GM12878 (cell line): ENCODE measurements at regions not wholly inside any gene's neighbourhood (a gene's known extent, or its start where the extent isn't known, plus 50 kb on each side); places are given as distances from the start of the nearest gene placed in this dataset.

Experiments
- ATF2 ChIP-seq: IDR thresholded peaks from 2 replicates; pipeline ENCODE4 v1.6.1; 2012; ENCODE audit warnings: low read length, inconsistent platforms
- EZH2 ChIP-seq: IDR thresholded peaks from 2 replicates; pipeline ENCODE4 v1.6.1; 2012; ENCODE audit warnings: low read depth, mild to moderate bottlenecking, control low read depth, inconsistent platforms, low read length, borderline replicate concordance; ENCODE audit not compliant: control insufficient read depth
- GATAD2B ChIP-seq: fragments of 450-650 bp; conservative IDR thresholded peaks from 2 replicates; pipeline ENCODE4 v1.6.1; 2017; ENCODE audit warnings: low read depth, mild to moderate bottlenecking, moderate library complexity
- PAX8 ChIP-seq: fragments of 450-650 bp; IDR thresholded peaks from 2 replicates; pipeline ENCODE4 v1.6.1; 2017; ENCODE audit warnings: mild to moderate bottlenecking, moderate library complexity
- POLR2AphosphoS5 ChIP-seq: IDR thresholded peaks from 2 replicates; pipeline ENCODE4 v1.6.1; 2011; ENCODE audit warnings: mild to moderate bottlenecking, low read length, inconsistent platforms
- PRDM15 ChIP-seq: fragments of 450-650 bp; formaldehyde crosslinking; IDR thresholded peaks from 2 replicates; pipeline ENCODE4 v1.4.0; 2020; ENCODE audit warnings: mild to moderate bottlenecking, moderate library complexity
- RELB ChIP-seq: fragments of 450-650 bp; IDR thresholded peaks from 2 replicates; pipeline ENCODE4 v1.6.1; 2017; ENCODE audit warnings: low read depth, mild to moderate bottlenecking, moderate library complexity
- SMARCA5 ChIP-seq: fragments of 450-650 bp; IDR thresholded peaks from 2 replicates; pipeline ENCODE4 v1.6.1; 2017; ENCODE audit warnings: mild to moderate bottlenecking
- TF ChIP-seq, protein P1 (sequence below): fragments of 150-350 bp; IDR thresholded peaks from 2 replicates; pipeline ENCODE4 v1.6.1; 2016; ENCODE audit warnings: low read depth, low read length
- TF ChIP-seq, protein P2 (sequence below): fragments of 450-650 bp; IDR thresholded peaks from 2 replicates; pipeline ENCODE4 v1.6.1; 2016; ENCODE audit warnings: mild to moderate bottlenecking
- TF ChIP-seq, protein P3 (sequence below): IDR thresholded peaks from 2 replicates; pipeline ENCODE4 v1.6.1; 2012; ENCODE audit warnings: low read depth, low read length, improper control_type of control experiment

GRCh38 chr2:180564051-180564450, 416.4 kb upstream of the UBE2E3 start (continued):
- TF ChIP-seq, protein P1, sequence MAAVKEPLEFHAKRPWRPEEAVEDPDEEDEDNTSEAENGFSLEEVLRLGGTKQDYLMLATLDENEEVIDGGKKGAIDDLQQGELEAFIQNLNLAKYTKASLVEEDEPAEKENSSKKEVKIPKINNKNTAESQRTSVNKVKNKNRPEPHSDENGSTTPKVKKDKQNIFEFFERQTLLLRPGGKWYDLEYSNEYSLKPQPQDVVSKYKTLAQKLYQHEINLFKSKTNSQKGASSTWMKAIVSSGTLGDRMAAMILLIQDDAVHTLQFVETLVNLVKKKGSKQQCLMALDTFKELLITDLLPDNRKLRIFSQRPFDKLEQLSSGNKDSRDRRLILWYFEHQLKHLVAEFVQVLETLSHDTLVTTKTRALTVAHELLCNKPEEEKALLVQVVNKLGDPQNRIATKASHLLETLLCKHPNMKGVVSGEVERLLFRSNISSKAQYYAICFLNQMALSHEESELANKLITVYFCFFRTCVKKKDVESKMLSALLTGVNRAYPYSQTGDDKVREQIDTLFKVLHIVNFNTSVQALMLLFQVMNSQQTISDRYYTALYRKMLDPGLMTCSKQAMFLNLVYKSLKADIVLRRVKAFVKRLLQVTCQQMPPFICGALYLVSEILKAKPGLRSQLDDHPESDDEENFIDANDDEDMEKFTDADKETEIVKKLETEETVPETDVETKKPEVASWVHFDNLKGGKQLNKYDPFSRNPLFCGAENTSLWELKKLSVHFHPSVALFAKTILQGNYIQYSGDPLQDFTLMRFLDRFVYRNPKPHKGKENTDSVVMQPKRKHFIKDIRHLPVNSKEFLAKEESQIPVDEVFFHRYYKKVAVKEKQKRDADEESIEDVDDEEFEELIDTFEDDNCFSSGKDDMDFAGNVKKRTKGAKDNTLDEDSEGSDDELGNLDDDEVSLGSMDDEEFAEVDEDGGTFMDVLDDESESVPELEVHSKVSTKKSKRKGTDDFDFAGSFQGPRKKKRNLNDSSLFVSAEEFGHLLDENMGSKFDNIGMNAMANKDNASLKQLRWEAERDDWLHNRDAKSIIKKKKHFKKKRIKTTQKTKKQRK: no peak
- TF ChIP-seq, protein P2, sequence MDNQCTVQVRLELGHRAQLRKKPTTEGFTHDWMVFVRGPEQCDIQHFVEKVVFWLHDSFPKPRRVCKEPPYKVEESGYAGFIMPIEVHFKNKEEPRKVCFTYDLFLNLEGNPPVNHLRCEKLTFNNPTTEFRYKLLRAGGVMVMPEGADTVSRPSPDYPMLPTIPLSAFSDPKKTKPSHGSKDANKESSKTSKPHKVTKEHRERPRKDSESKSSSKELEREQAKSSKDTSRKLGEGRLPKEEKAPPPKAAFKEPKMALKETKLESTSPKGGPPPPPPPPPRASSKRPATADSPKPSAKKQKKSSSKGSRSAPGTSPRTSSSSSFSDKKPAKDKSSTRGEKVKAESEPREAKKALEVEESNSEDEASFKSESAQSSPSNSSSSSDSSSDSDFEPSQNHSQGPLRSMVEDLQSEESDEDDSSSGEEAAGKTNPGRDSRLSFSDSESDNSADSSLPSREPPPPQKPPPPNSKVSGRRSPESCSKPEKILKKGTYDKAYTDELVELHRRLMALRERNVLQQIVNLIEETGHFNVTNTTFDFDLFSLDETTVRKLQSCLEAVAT: no peak
- TF ChIP-seq SMARCA5 (no peak), PAX8 (no peak), GATAD2B (no peak), RELB (no peak), PRDM15 (no peak), EZH2 (no peak), ATF2 (no peak), POLR2AphosphoS5 (no peak)
- TF ChIP-seq, protein P3, sequence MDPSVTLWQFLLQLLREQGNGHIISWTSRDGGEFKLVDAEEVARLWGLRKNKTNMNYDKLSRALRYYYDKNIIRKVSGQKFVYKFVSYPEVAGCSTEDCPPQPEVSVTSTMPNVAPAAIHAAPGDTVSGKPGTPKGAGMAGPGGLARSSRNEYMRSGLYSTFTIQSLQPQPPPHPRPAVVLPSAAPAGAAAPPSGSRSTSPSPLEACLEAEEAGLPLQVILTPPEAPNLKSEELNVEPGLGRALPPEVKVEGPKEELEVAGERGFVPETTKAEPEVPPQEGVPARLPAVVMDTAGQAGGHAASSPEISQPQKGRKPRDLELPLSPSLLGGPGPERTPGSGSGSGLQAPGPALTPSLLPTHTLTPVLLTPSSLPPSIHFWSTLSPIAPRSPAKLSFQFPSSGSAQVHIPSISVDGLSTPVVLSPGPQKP: no peak
- TF ChIP-seq, all 136 proteins: peak for 0
